Lung (tissue), 11 donors: ENCODE measurements at regions not wholly inside any gene's neighbourhood (a gene's known extent, or its start where the extent isn't known, plus 50 kb on each side); places are given as distances from the start of the nearest gene placed in this dataset.
A peak's percentile ranks its signal among the peaks of the same experiment; 100 is the strongest.

ENCODE experiments used
- ATAC-seq: fragments of 200-7000 bp; cut with Tn5 transposase; one replicate; pipeline ENCODE4 v1.9.1; 2020; ENCODE audit warnings: moderate number of reproducible peaks; ENCODE audit not compliant: insufficient read depth, low FRiP score
- DNase-seq, 3 donors: peaks; one replicate each; pipeline ENCODE4 v3.0.0-alpha.2; 2013 to 2017
- H3K27ac ChIP-seq, 2 donors: one replicate each; pipeline ENCODE4 v1.5.1; 2013; ENCODE audit warnings: mild to moderate bottlenecking in 2 of 2, moderate library complexity in 2 of 2, control low read depth in 1 of 2, inconsistent platforms in 1 of 2, low read depth in 1 of 2, low read length in 1 of 2
- H3K27me3 ChIP-seq, 3 donors: one replicate each; pipeline ENCODE4 v1.5.1; 2013; ENCODE audit warnings: low read length in 2 of 3; ENCODE audit not compliant: control insufficient read depth in 3 of 3, insufficient read depth in 3 of 3
- H3K36me3 ChIP-seq, 4 donors: one replicate each; pipeline ENCODE4 v1.5.1; 2013; ENCODE audit warnings: low read length in 4 of 4, mild to moderate bottlenecking in 1 of 4, moderate library complexity in 1 of 4; ENCODE audit not compliant: control insufficient read depth in 4 of 4, insufficient read depth in 4 of 4
- H3K4me1 ChIP-seq, 5 donors: one replicate each; pipeline ENCODE4 v1.5.1; 2013; ENCODE audit warnings: low read length in 5 of 5, mild to moderate bottlenecking in 2 of 5, moderate library complexity in 1 of 5; ENCODE audit not compliant: control insufficient read depth in 5 of 5, insufficient read depth in 5 of 5
- H3K4me3 ChIP-seq: one replicate; pipeline ENCODE4 v1.5.1; 2013; ENCODE audit warnings: mild to moderate bottlenecking, control low read depth, moderate library complexity
- H3K9ac ChIP-seq, 2 donors: one replicate each; pipeline ENCODE4 v1.5.1; 2013; ENCODE audit warnings: low read length in 2 of 2, control low read depth in 1 of 2; ENCODE audit not compliant: insufficient read depth in 1 of 2
- H3K9me3 ChIP-seq, 4 donors: one replicate each; pipeline ENCODE4 v1.5.1; 2013; ENCODE audit warnings: low read length in 3 of 4, mild to moderate bottlenecking in 1 of 4, moderate library complexity in 1 of 4; ENCODE audit not compliant: control insufficient read depth in 4 of 4, insufficient read depth in 3 of 4
- CTCF ChIP-seq: IDR thresholded peaks from 2 replicates; pipeline ENCODE4 v1.5.1; 2012; ENCODE audit warnings: mild to moderate bottlenecking; ENCODE audit errors: control extremely low read depth, extremely low read depth
- WGBS, 2 donors: extraction: QIAGEN DNeasy Blood & Tissue Kit; methylation state at CpG; one replicate each; pipeline ENCODE4 v1.1.7; 2013; 5-methylcytosine and 5-hydroxymethylcytosine counted together
- donor health status: control.
- donor health status: control.
- donor health status: Bipolar disorder and iron deficiency.
- donor health status: healthy.
- donor health status: DM: yes; HTN: yes; CAD: no.

DNA sequence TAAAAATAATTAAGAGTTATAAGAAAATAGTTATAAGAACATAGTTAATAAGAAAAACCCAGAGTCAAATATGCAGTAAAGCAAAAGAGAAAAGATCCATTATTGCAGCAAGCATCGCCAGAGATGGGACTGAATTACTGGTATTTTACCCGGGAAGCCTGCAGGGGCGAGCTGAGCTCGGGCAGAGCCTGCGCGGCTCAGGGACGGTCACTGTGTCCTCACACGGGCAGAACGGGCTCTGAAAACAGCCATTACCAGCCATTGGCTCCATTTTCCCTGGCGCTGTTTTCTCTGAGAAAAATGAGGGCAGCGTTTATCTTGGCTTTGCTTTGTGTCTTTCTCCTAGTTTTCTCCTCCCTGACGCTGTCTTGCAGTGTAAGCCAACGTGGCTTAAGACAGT is 95.3 kb upstream of the ALKAL2 start:
- Histone ChIP-seq H3K27me3 (peaks cover 0 to 7% (median 0%) of the 10 kb centered on the region in 3 donors), H3K4me3 (no peak overlapping the region), H3K9me3 (no peaks in the 10 kb centered on the region), H3K9ac (no peak overlapping the region), H3K4me1 (no peaks in the 10 kb centered on the region), H3K36me3 (no peaks in the 10 kb centered on the region), H3K27ac (no peak overlapping the region)
- ATAC-seq (no peak), DNase-seq (peak; percentile 40 to 57 (median 51))
- WGBS, 2 donors: 31 to 34% methylated on average over 13 of the region's 13 CpGs
- TF ChIP-seq CTCF: no peak

DNA sequence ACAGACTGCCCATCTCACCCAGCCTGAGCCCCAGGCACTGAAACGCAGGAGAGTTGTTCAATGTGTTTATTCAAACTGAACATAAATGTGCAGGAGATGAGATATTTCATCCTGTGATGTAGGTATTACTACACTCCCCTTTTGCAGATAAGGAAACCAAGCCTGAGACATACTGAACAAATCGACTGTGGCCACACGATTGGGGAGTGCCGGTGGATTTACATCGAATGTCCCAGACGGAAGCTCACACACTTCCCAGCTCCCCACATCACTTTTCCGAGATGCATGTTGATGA is 94.8 kb upstream of the ALKAL2 start:
- ATAC-seq (no peak), DNase-seq (no peak)
- 87 to 88% methylated on average over 7 of the region's 7 CpGs for WGBS, 2 donors
- Histone ChIP-seq H3K4me3 (no peak overlapping the region), H3K27me3 (peaks cover 0 to 7% (median 0%) of the 10 kb centered on the region in 3 donors), H3K9me3 (no peaks in the 10 kb centered on the region), H3K4me1 (no peaks in the 10 kb centered on the region), H3K27ac (no peak overlapping the region), H3K36me3 (no peaks in the 10 kb centered on the region), H3K9ac (no peak overlapping the region)
- TF ChIP-seq CTCF: no peak

- Histone ChIP-seq H3K27me3 (peaks cover 0 to 7% (median 0%) of the 10 kb centered on the region in 3 donors), H3K36me3 (no peaks in the 10 kb centered on the region), H3K4me3 (no peak overlapping the region), H3K27ac (no peak overlapping the region), H3K4me1 (no peaks in the 10 kb centered on the region), H3K9me3 (peaks cover 0 to under 1% (median 0%) of the 10 kb centered on the region in 4 donors), H3K9ac (no peak overlapping the region)
- 72% methylated on average over 20 of the region's 20 CpGs for WGBS, 2 donors
- DNase-seq (peak in 2 of 3 donors; percentile 14 to 46), ATAC-seq (no peak)
- no peak for TF ChIP-seq CTCF
Observed at GRCh38 chr2:381941-382727, 94.2 kb upstream of the ALKAL2 start.

- no peak for TF ChIP-seq CTCF
Observed at GRCh38 chr2:381181-381580, 93.3 kb upstream of the ALKAL2 start.

More at GRCh38 chr2:381181-381580, 93.3 kb upstream of the ALKAL2 start:
- H3K4me1 ChIP-seq: peaks cover 0 to 2% (median 0%) of the 10 kb centered on the region in 5 donors
- no peak overlapping the region for H3K4me3 ChIP-seq
- H3K9me3 ChIP-seq: peaks cover 0 to 1% (median 0%) of the 10 kb centered on the region in 4 donors
- no peak for ATAC-seq
- H3K27me3 ChIP-seq: peaks cover 0 to 7% (median 0%) of the 10 kb centered on the region in 3 donors
- no peaks in the 10 kb centered on the region for H3K36me3 ChIP-seq
- no peak overlapping the region for H3K9ac ChIP-seq
- 88 to 89% methylated on average over 10 of the region's 10 CpGs for WGBS, 2 donors
- no peak overlapping the region for H3K27ac ChIP-seq
- no peak for DNase-seq
